NCI-H1092 treated with DMSO at 0.1 percent for 48 hours (cell line): ENCODE measurements at regions not wholly inside any gene's neighbourhood (a gene's known extent, or its start where the extent isn't known, plus 50 kb on each side); places are given as distances from the start of the nearest gene placed in this dataset.
"Not testable (repeated sequence)": the region's sequence is repeated elsewhere in the genome, so short reads cannot be mapped to it uniquely, and the experiment has no call there.

Source experiments
- DNase-seq: peaks from one replicate; lab custom pipeline; 2025; lab: John Stamatoyannopoulos, UW

- peak; percentile 5 for DNase-seq
These were observed 504.1 kb downstream of the NTRK3 start for GRCh38 chr15:87752250-87752951.

GRCh38 chr15:87748483-87748882 is 508.1 kb downstream of the NTRK3 start:
- DNase-seq: no peak

DNA sequence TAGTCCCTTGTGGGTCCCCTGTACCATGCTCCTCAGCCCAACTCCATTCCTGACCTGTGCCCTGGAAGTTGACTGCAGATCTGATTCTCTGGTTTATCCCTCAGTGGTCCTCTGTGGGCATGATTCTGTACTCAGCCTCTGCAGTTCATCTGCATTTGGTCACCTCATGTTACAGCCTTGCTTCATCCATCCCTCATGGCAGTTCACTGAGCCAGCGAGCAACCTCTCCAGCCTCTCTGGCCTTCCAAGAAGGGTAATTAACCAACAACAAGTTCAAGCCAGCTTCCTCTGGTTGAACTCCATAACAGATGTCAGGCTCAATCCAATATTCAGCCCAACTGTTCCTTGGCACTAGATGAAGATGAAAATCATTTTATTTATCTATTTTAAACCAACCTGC is 509.5 kb downstream of the NTRK3 start:
- DNase-seq: no peak

DNA sequence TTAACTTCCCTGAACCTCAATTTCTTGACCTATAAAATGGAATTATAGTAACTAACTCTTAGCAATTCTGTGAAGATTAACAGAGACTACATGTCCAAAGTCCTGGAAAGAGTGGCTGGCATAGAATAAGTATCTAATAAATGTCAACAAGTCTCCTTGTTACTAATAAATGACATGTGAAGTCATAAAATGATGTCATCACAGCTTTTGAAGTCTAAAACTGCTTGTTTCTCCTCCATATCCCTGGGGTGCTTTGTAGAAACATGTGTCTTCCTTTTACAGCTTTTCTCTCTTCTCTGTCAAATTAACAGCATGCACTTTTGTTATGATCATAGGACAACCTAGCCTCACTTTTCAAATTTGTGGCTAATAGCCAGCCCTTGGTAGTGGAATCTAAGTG is 510.2 kb downstream of the NTRK3 start:
- DNase-seq: no peak

DNA sequence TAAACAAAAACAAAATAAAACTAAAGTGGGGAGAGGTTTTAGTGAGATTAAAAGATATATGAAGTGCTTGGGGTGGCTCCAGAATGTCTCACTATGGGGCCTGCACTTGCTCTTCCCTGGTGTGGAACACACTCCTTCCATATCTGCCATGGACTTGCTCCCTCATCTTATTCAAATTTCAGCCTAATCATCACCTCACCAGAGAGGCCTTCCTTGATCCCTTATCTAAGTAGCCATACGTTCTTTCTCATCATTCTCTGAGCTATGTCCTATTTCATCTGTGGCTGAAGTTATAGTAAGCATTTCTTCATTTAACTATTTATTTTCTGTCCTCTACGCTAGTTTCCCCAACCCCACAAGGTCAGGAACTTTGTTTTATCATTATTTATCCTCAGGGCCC is 511.7 kb downstream of the NTRK3 start:
- no peak for DNase-seq

DNA sequence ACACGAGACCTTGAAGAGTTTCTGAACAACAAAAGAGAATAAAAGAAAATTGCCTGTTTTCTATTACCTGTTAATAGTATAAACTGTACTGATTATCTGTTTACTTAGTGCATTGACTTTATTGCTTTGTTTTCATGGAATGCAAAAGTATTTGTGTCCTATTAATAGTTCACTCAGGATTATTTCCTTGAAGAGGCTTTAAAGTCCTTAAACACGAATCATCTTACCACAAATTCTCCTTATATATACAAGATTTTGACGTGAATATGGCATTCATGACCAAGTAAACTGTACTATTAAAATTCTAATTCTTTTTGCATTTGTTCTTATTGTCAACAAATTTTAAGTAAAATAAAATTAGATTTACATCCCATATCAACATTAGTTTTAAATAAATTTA is 513.0 kb downstream of the NTRK3 start:
- DNase-seq: no peak

- no peak for DNase-seq
These were observed 515.2 kb downstream of the NTRK3 start for GRCh38 chr15:87741350-87741749.

DNA sequence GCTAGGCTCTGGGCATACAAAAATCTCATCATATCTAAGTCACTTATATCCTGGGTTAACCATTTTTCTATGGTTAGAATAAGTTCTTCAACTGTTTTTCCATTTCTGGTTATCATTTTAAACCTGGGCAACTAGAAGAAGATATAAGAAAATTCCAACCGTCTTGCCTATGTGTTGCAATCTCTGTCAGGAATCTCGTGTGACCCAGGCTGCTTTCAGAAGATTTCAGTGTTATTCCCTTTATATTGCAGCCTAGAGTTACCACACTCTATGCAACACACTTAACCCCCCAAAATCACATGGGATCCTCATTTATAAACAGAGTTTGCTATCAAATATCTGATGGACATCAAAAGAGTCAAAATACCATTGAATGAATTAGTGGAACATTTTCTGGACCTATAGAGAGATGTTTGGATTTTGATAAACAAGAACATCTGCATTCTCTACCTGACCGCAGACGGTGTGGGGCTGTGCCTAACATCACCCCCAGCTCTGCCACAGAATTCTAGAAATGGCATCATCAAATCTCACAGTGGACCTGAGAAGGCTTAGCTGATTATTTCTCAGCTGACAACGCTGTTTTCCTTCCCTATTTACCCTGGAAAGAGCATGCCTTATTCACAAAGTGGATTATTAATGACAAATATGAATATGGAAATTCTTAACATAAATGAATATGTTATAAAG is 515.7 kb downstream of the NTRK3 start:
- no peak for DNase-seq

DNA sequence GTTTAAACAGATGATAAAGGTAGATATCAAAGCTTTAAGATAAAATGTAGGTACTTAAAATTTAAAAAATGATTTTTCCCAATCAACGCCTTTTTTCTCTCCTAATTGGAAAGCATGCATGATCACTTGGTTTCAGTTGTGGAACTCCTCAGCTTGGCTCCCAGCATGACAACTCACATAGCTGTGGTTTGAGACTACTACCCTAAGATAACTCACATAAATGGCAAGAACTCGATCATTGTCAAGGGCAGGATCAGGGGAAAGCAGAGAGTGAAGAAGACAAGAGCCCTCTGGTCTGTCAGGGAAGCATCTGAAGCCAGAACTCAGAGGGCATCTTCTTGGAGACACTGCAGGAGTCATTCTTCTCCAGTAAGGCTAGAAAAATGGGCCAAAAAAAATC is 516.7 kb downstream of the NTRK3 start:
- DNase-seq: no peak

- no peak for DNase-seq
These were observed 517.5 kb downstream of the NTRK3 start for GRCh38 chr15:87739081-87739480.

DNA sequence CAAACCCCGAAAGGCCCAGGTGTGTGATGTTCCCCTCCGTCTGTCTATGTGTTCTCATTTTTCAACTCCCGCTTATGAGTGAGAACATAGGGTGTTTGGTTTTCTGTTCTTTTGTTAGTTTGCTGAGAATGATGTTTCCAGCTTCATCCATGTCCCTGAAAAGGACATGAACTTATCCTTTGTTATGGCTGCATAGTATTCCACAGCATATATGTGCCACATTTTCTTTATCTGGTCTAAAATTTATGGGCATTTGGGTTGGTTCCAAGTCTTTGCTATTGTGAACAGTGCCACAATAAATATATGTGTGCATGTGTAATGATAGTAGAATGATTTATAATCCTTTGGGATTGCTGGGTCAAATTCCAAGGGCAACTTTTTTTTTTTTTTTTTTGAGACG is 519.1 kb downstream of the NTRK3 start:
- DNase-seq: not testable (repeated sequence)

GRCh38 chr15:87736891-87737389 is 519.6 kb downstream of the NTRK3 start:
- no peak for DNase-seq

- DNase-seq: no peak
These were observed 520.1 kb downstream of the NTRK3 start for GRCh38 chr15:87736401-87736800.

DNA sequence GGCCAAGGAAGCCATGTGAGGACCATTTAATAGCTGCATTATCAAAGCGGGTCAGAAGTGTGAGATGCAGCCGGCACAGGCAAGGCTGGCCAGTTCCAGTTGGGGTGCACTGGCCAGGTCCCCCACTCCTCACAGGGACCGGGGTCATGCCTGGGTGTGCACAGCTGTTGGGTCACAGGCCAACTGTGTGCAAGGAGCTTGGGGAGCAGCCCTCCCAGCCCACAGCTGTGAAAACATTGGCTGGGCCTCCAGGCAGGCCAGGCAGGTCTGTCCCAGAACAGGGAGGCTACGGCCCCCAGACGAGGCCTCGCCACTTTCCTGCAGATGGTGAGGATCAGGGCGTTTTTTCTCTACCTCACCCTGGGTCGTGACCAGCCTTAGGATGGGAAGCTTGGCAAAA is 521.0 kb downstream of the NTRK3 start:
- no peak for DNase-seq

DNA sequence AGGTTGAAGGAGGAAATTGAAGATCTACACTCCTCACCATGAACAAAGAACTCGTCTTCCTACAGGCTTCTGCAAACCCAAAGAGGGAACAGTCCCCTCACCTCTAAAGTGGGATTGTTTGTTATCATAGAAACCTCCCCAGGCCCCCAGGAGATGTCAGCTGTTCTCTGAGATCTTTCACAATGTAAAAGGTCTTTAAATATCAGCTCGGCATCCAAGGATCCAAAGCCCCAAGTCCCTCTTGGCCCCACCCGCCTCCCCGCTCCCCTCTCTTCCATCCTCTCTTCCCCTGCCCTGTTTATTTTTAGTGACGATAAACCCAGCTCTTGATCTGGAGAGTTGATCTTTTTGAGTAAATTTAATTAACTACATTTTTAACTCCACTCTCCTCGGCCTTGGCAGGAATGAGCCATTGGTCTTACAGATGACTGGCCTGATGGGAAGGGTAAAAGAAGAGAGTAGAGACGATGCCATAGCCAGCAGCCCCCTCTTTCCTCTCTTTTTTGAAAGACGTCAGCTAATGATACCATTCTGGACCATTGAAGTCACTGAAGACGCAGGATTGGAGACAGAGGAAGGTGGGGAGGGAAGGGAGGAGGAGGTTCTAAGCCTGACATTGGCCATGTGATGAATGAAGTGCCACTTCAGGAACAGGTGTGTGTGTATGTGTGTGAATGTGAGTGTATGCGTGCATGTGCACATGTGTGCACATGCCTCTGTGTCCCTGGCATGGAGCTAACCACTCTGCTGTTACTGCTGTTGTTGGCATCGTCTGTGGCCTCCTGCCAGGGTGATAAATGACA is 521.8 kb downstream of the NTRK3 start:
- DNase-seq: no peak

- no peak for DNase-seq
These were observed 522.6 kb downstream of the NTRK3 start for GRCh38 chr15:87733977-87734376.

- DNase-seq: no peak
These were observed 523.0 kb downstream of the NTRK3 start for GRCh38 chr15:87733541-87733941.

GRCh38 chr15:87732976-87733375 is 523.6 kb downstream of the NTRK3 start:
- DNase-seq: no peak

- DNase-seq: no peak
These were observed 524.9 kb downstream of the NTRK3 start for GRCh38 chr15:87731630-87732029.

DNA sequence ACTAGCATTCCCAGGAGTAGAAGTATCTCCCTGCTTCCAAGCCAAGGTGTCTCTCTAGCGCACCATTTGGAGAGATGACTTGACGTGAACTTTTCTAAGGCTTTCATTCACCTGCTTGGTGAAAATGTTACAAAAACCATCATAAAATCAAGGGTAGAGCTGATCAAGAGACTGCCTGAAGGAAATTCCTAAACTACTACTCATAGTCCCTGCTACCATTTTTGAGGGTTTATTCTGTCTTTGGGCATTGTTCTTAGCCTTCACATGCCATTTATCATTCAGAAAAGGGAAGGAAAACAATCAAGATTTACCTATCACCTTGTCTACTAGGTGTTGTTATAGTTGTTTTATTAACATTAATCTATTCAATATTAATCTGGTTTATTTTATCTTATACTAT is 525.8 kb downstream of the NTRK3 start:
- no peak for DNase-seq

GRCh38 chr15:87728998-87729397 is 527.5 kb downstream of the NTRK3 start:
- no peak for DNase-seq

GRCh38 chr15:87727073-87727472 is 529.5 kb downstream of the NTRK3 start:
- no peak for DNase-seq

DNA sequence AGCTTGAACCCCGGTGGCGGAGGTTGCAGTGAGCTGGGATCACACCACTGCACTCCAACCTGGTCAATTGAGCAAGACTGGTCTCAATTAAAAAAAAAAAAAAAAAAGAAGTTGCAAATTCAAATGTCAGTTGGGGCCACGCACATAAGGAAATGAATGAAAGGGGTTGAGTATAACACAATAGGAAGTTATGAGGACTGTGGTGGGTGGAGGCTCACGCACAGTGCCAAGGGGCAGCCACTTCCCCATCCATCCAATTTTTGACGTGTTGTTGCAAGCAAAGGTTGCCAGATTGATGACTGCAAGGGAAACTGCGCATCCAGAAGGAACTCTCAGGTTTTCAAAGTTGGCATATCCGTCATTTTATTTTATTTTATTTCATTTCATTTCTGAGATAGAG is 532.2 kb downstream of the NTRK3 start:
- no peak for DNase-seq
